ENCODE measurements at regions not wholly inside any gene's neighbourhood (a gene's known extent, or its start where the extent isn't known, plus 50 kb on each side); places are given as distances from the start of the nearest gene placed in this dataset.

- no peak overlapping the region for H3K4me3 ChIP-seq (replicated peaks; ENCODE audit: low read depth, low read length)
- no peak for TF ChIP-seq CTCF (IDR thresholded peaks at IDR 0.05; ENCODE audit: low read depth, low read length, missing control alignments)
- DNase-seq (ENCODE audit: extremely low read depth, low read depth), result no peak
These were observed 198.0 kb upstream of the DCN start for GRCh38 chr12:91380631-91381030.

DNA sequence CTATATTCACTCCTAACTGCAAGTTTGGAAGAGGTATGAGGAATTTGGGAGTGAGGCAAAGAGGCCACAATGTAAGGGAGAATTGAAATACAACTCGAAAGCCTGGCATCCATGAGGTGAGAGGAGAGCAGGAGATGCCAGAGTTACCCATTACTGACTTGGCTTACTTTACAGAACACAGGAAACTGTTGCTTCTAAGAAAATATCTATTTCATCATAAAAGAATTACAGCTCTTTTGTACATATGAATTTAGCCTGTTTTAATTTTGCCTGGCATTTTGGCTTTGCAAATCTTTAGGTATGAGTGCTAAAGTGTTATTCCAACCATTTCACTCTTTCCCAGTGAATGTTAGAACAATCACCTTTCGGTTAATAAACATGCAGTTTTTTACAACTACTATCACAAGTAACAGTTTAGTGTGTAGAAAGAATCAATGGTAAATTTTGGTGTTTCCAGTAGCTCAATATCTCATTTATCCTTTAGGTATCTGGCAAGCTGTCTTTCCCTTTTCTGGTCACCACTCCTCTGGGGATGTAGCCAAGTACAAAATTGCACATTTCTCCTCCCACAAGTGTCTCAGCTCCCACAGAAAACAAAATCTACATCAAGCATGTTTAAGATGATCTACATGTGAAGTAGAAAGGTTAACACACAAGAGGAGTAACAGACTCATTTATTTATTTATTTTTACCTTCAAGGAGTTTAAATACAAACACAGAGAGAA lies 196.6 kb upstream of the DCN start:
- no peak overlapping the region for H3K4me3 ChIP-seq (replicated peaks; ENCODE audit: low read depth, low read length)
- TF ChIP-seq CTCF (IDR thresholded peaks at IDR 0.05; ENCODE audit: low read depth, low read length, missing control alignments), result no peak
- DNase-seq (ENCODE audit: extremely low read depth, low read depth), result no peak

GRCh38 chr12:91377436-91377835 lies 194.8 kb upstream of the DCN start:
- TF ChIP-seq CTCF (IDR thresholded peaks at IDR 0.05; ENCODE audit: low read depth, low read length, missing control alignments), result no peak
- H3K4me3 ChIP-seq (replicated peaks; ENCODE audit: low read depth, low read length), result no peak overlapping the region
- no peak for DNase-seq (ENCODE audit: extremely low read depth, low read depth)

- no peak overlapping the region for H3K4me3 ChIP-seq (replicated peaks; ENCODE audit: low read depth, low read length)
- DNase-seq (ENCODE audit: extremely low read depth, low read depth), result no peak
- TF ChIP-seq CTCF (IDR thresholded peaks at IDR 0.05; ENCODE audit: low read depth, low read length, missing control alignments), result no peak
These were observed 190.5 kb upstream of the DCN start for GRCh38 chr12:91373086-91373485.

DNA sequence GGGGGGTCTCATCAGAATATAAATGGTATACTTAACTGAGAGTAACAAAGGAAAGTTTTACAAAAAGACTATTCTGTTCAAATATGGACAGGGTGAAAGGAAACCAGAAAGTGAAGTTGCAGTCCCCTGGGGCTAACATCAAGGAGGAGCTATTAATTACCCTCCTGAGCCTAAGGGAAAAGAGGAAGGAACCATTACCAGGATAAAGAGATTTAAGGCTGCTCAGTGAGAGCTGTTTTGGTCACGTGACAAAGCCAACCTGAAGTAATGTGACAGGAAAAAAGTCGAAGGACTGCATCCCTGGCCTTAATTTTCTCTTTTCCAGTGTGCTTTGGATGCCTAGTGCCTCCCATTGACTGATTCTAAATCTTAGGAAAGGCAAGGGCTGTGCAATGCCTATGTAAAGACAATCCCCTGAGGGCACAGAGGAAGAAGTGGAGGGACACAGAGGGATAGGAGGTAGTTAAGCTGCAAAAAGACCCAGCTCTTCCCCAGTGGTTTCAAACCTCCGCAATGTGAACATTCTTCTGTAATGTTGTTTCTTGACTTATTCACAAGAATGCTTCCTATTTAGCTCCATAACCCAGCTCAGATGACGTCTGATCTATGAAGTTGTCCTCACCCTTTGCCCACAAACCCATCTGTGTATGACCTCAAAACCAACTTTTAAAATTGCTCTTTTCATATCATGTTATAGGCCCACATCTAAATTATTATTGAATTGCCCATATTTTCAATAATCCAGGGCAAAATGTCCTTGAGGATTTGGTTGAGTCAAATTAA lies 187.7 kb upstream of the DCN start:
- H3K4me3 ChIP-seq (replicated peaks; ENCODE audit: low read depth, low read length), result no peak overlapping the region
- no peak for DNase-seq (ENCODE audit: extremely low read depth, low read depth)

DNA sequence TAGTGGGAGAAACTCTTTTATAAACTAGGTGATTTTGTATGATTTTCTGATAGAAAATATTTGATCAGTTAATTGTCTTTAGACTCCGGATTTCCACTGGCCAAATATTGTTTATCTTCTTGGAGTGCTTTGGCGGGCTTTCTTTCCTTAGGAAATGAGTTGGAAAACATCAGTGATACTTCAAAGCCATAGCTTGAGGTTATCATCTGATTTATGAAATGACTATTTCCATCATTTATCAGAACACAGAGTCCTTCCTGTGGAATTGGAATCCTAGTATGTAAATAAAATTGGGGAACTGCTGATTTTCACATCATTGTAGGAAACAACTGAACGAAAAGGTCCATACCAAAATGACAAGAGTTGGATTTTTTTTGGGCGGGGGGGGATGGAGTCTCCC lies 186.0 kb upstream of the DCN start:
- no peak overlapping the region for H3K4me3 ChIP-seq (replicated peaks; ENCODE audit: low read depth, low read length)
- DNase-seq (ENCODE audit: extremely low read depth, low read depth), result no peak
- no peak for TF ChIP-seq CTCF (IDR thresholded peaks at IDR 0.05; ENCODE audit: low read depth, low read length, missing control alignments)

More for the DNA sequence above, 187.7 kb upstream of the DCN start:
- no peak for TF ChIP-seq CTCF (IDR thresholded peaks at IDR 0.05; ENCODE audit: low read depth, low read length, missing control alignments)

All from HFF-Myc (cell line).